ENCODE measurements at regions not wholly inside any gene's neighbourhood (a gene's known extent, or its start where the extent isn't known, plus 50 kb on each side); places are given as distances from the start of the nearest gene placed in this dataset.

GRCh38 chr5:9905661-9906060 is 275.5 kb upstream of the TAS2R1 start:
- peaks cover 0 to 14% of the 10 kb centered on the region in 2 donors for H3K9me3 ChIP-seq
- H3K36me3 ChIP-seq, result no peaks in the 10 kb centered on the region
- H3K27me3 ChIP-seq, result no peaks in the 10 kb centered on the region
- H3K27ac ChIP-seq, result no peak overlapping the region
- H3K4me1 ChIP-seq, result no peaks in the 10 kb centered on the region
- H3K4me3 ChIP-seq, result no peak overlapping the region
- DNase-seq (ENCODE audit: low spot score), result no peak
- no peak for TF ChIP-seq CTCF (IDR thresholded peaks at IDR 0.05)

- no peak for TF ChIP-seq CTCF (IDR thresholded peaks at IDR 0.05)
Observed at GRCh38 chr5:9903801-9904200, 273.6 kb upstream of the TAS2R1 start.

GRCh38 chr5:9898319-9898718 is 268.2 kb upstream of the TAS2R1 start:
- no peak for DNase-seq (ENCODE audit: low spot score)
- H3K27me3 ChIP-seq, result no peaks in the 10 kb centered on the region
- no peak for TF ChIP-seq CTCF (IDR thresholded peaks at IDR 0.05)
- H3K4me3 ChIP-seq, result no peak overlapping the region
- peaks cover 0 to 7% of the 10 kb centered on the region in 2 donors for H3K9me3 ChIP-seq
- no peaks in the 10 kb centered on the region for H3K4me1 ChIP-seq
- no peak overlapping the region for H3K27ac ChIP-seq
- H3K36me3 ChIP-seq, result no peaks in the 10 kb centered on the region

More at GRCh38 chr5:9903801-9904200, 273.6 kb upstream of the TAS2R1 start:
- Histone ChIP-seq H3K27ac (no peak overlapping the region), H3K4me1 (no peaks in the 10 kb centered on the region), H3K4me3 (no peak overlapping the region), H3K27me3 (no peaks in the 10 kb centered on the region), H3K9me3 (peaks cover 0 to 14% of the 10 kb centered on the region in 2 donors), H3K36me3 (no peaks in the 10 kb centered on the region)
- no peak for DNase-seq (ENCODE audit: low spot score)

GRCh38 chr5:9895302-9895645 is 265.1 kb upstream of the TAS2R1 start:
- Histone ChIP-seq H3K36me3 (no peaks in the 10 kb centered on the region), H3K27ac (no peak overlapping the region), H3K4me1 (no peaks in the 10 kb centered on the region), H3K27me3 (no peaks in the 10 kb centered on the region), H3K9me3 (peaks cover 0 to 7% of the 10 kb centered on the region in 2 donors), H3K4me3 (no peak overlapping the region)
- TF ChIP-seq CTCF (IDR thresholded peaks at IDR 0.05), result no peak
- DNase-seq (ENCODE audit: low spot score), result no peak

GRCh38 chr5:9894571-9895301 is 264.6 kb upstream of the TAS2R1 start:
- Histone ChIP-seq H3K27me3 (no peaks in the 10 kb centered on the region), H3K36me3 (no peaks in the 10 kb centered on the region), H3K4me1 (no peaks in the 10 kb centered on the region), H3K4me3 (no peak overlapping the region), H3K27ac (no peak overlapping the region), H3K9me3 (peaks cover 0 to 7% of the 10 kb centered on the region in 2 donors)
- TF ChIP-seq CTCF (IDR thresholded peaks at IDR 0.05), result no peak
- DNase-seq (ENCODE audit: low spot score), result no peak

- DNase-seq (ENCODE audit: low spot score), result no peak
- no peaks in the 10 kb centered on the region for H3K27me3 ChIP-seq
- peaks cover 0 to 7% of the 10 kb centered on the region in 2 donors for H3K9me3 ChIP-seq
- no peak overlapping the region for H3K4me3 ChIP-seq
- H3K27ac ChIP-seq, result no peak overlapping the region
- H3K36me3 ChIP-seq, result no peaks in the 10 kb centered on the region
- no peaks in the 10 kb centered on the region for H3K4me1 ChIP-seq
- TF ChIP-seq CTCF (IDR thresholded peaks at IDR 0.05), result no peak
Observed at GRCh38 chr5:9892696-9893095, 262.5 kb upstream of the TAS2R1 start.

Measured in right atrium auricular region (tissue), 2 donors.